Non-pigmented ciliary epithelial cell (primary cell): ENCODE measurements at regions not wholly inside any gene's neighbourhood (a gene's known extent, or its start where the extent isn't known, plus 50 kb on each side); places are given as distances from the start of the nearest gene placed in this dataset.
"Not testable (repeated sequence)": the region's sequence is repeated elsewhere in the genome, so short reads cannot be mapped to it uniquely, and the experiment has no call there.

Source experiments
- DNase-seq: peaks from one replicate; pipeline ENCODE4 v3.0.0-alpha.2; 2010; ENCODE audit warnings: low read depth

DNA sequence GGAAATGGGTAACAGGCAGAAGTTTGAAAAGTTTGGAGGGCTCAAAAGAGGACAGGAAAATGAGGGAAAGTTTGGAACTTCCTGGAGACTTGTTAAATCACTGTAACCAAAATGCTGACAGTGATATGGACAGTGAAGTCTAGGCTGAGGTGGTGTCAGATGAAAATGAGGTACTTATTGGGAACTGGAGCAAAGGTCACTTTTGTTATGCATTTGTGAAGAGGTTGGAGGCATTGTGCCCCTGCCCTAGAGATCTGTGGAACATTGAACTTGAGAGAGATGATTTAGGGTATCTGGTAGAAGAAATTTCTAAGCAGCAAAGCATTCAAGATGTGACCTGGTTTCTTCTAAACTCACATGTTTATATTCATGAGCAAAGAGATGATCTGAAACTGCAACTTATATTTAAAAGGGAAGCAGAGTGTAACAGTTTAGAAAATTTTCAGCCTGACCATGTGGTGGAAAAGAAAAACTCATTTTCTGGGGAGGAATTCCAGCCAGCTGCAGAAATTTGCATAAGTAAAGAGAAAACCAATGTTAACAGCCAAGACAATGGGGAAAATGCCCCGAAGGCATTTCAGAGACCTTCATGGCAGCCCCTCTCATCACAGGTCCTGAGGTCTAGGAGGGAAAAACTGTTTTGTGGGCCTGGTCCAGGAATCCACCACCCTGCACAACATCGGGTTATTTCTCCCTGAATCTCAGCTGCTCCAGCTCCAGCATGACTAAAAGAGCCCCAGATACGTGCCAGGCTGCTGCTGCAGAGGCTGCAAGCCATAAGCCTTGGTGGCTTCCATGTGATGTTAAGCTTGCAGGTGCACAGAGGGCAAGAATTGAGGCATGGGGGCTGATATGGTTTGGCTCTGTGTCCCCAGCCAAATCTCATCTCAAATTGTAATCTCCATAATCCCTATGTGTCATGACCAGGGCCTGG is 632.5 kb upstream of the GNPDA2 start:
- DNase-seq, result no peak

DNA sequence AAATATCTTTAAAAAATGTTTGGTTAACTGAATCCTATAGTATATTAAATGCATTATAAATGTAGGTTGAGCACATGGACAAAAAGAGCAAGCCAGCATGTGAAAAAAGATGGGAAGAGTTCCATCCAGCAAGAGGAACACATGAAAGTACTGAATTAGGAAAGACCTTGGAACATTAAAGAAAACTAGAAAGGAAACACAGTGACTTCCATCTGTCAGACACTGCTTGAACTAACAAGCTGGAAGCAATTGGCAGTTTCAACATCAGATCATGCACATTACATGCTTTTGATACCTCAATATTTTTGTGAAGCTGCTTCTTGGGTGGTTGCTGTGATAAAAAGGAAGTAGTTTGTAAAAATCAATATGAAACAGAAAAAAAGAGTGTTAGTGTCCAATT is 626.8 kb upstream of the GNPDA2 start:
- no peak for DNase-seq

DNA sequence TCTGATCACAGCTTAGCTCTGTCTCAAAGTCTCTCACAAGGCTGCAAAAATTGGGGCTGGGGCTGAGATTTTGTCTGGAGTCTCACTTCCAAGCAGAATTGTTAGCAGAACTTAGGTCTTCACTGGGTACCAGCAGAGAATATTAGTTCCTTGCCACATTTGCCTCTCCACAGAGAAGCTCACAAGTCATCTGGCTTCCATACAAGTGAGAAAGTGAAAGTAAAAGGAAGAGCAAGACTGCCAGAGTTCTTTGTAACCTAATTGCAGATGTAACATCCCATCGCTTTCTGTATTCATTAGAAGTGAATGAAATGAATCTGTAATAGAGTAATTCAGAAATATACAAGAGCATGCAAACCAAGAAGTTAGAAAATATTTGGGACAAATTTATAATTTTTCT is 624.1 kb upstream of the GNPDA2 start:
- DNase-seq, result peak; percentile 8

DNA sequence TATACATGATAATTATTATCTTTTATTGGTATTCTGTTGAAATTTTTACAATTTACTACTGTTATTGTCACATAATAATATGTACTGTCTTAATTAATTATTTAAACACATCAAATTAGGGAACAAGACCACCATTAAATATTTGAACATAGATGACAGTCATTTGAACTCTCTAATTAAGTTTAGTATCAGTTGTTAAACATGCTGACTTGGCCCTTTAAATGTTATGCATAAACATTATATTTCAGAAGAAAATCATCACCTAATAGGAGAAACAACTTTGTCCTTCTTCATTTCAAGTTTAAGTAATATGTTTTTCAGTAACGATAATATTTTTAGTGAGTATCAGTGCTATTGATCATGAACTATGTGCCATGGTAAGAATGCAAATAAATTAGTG is 623.5 kb upstream of the GNPDA2 start:
- DNase-seq, result no peak

DNA sequence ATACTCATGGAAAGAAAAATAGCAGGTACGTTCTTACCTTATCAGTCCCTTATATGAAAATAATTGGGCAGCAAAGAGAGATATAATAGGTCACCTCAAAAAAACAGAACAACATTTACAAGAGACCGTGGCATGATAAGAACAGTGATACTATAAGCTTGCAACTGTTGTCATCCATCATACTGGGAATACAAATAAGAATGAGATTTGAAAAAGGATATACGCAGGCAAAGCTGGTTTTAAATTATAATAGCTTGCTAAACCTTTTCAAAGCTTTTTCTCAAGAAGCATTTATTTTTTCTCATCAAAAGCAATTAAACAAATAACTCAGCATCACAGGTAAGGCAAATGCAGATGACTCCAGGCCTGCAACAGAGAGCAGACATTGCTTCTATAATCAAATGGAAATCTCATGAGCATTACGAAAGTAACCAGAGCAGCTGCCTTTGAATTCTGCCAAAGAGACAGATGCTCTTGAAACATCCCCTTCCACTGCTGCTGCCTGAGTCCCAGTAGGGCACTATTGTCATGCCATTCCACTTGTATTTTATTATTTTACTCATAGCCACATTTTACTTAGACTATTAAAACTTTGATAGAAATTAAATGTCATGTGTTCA is 620.6 kb upstream of the GNPDA2 start:
- no peak for DNase-seq

DNA sequence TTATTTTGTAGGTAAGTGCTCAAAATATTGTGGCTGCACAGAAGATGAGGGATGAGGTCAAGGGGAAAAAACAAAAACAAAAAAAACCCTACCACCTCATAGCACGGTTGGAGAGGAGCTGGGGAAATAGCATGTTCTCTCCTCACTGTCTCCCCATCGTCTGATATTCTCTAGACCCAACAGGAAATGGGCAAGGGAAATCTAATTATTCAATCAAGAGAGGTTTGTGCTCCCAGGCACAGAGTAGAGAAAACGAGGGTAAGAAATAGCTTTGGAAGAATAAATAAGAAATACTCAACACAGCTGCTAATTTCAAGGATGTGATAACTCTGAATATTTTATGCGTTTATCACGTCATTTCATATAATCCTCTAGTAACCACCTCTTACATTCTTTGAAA is 619.2 kb upstream of the GNPDA2 start:
- DNase-seq, result no peak

DNA sequence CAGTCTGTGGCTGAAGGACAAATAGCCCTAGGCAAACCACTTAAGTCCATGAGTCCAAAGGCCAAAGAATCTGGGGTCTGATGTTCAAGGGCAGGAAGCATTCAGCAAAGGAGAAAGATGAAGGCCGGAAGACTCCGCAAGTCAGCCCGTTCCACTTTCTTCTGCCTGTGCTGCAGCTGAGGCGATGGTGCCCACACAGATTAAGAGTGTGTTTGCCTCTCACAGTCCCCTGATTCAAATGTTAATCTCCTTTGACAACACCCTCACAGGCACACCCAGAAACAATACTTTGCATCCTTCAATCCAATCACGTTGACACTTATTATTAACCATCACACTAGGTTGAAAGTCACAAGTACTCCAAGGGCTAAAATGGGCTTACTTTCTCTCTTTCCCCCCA is 605.4 kb upstream of the GNPDA2 start:
- no peak for DNase-seq

DNA sequence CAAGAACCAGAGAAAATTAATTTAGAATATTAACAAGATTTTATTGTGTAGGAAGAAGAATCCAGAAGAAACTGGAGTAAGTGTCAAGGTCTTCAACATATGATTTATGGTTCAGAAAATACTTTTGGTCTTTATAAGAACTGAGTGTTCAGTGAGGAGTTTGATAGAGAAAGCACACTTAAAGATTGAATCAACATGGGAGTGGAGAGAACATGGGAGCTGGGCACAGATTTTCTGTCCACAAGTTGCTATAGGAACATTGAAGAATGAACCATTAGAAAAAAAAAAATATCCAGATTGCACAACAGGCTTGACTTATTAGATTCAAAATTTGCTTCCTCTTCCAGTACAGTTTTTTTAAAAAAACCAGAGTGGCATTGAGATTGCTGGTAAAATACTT is 601.2 kb upstream of the GNPDA2 start:
- DNase-seq, result no peak

DNA sequence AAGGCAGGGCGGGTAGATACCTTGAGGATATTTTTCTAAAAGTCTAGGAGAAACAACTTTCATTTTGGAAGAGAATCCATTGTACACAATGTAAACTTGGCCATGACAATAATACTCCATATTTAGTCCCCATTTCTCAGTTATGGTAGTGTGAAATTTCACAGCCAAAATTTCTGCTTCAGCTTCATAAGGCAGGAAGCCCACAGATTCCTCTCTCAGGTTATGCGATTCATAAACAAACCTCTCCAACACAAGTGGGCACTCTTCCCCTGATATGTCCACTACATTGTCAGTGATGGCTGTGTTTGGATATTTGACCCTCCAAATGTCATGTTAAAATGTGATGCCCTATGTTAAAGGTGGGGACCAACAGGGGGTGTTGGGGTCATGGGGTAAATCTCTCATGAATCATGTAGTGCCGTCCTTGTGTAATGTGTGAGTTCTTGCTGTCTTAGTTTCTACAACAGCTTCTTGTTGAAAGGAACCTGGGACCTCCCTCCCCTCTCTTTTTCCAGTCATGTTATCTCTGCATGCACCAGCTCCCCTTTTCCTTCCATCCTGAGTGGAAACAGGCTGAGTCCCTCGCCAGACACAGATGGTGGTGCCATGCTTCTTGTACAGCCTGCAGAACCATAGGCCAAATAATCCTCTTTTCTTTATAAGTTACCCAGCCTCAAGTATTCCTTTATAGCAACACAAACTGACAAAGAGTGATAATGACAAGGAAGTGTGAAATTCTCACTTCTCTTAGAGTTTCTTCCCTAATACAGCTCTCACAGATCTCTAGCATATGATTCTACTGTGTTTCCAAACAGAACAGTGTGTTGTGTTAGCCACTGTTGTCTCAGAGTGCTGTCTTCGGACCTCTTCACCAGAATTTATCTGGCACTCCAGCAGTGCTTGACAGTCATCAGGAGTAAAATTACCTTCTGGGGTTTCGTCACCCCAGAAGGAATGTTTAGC is 598.4 kb upstream of the GNPDA2 start:
- DNase-seq, result no peak

DNA sequence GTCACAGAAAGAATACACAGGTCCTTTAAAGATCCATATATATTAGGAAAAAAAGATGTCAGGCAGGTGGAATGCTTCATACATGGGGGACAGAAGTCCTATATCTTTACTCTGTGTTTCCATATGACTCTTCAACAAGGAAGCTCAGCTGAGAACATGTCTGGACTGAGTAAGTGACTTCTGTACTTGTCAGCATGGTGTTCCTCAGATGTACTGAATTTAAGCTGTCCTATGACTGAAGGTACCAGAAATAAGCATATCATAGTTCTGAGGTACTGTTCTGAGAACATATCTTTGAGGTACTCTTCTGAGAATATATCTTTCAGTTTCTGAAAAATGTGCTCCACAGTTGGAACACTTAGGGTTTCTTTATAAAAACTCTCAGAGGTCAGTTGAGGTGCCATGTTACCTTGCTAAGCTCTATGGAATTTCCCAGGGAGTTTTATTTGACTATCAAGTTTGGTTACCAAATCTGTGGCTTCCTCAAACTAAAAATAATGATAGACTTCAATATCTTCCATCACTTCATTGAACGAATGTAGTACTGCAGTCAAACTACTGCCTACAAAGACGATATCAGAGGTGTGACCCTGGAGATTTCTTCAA is 597.2 kb upstream of the GNPDA2 start:
- no peak for DNase-seq

DNA sequence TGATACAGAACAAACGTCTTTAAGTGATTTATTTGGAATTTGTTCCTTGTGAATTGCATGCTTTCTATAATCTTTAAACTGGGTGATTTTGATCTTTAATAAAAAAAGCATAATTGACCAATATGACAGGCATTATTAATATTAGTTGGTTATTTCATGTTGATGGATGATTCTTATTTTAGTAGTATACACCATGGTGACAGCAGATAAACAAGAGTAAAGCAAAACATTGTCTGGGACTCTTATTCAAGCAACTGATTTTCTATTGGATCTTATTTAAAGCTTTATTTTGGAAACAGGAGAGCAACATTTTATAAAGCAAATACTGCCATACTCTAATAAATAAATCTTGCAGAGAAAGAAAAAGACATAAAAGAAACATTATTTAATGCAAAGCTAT is 591.4 kb upstream of the GNPDA2 start:
- DNase-seq, result no peak

DNA sequence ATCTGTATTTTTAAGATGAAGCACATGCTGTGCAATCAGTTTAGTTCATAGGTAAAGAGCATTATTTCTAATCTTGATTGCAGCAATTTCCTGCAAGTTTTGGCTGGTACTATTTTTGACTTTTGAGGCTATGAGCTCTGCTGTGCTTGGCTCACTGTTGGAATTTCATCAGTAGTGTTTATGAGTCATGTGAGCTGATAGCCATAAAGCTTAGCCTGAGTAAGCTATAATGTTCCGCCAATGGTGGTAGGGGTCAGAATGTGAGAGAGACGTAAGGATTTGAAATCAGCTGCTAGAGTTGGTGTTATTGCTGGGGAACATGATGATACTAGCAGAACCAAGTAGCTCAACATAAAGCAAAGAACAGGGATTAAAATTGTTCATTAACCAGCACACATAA is 590.9 kb upstream of the GNPDA2 start:
- DNase-seq, result peak; percentile 23

DNA sequence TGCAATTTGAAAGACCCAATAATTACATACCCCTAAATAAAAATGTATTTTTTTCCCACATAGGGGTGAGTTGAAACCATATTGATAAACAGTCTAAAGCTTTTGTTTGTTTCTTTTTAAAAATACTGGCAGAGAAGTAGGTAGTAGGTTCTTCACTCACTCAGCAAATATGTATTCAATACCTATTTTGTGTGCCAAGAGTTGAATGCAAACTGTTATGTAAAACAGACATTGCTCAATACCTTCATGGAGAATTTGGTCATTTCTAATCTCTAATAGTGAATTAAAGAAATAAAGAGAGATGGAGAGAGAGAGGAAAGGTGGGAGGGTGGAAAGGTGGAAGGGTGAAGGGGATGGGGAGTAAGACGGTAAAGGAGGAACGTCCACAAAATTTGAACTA is 589.9 kb upstream of the GNPDA2 start:
- no peak for DNase-seq

DNA sequence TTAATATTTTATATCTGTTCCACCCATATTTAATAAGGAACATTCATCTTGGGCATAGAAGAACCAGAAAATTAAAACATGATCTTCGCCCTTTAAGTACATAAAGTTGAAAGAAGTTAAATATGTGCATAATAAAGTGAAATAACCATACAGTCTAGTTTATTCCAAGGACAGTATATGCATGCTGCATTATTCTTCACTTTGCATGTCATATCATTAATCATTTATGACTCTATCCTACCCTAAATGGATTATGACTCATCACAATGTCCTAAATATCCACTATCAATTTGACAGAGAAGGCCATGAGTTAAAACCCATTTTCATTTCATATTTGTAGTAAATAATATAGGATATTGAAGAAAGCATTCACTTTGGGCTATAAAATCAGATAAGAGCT is 576.5 kb upstream of the GNPDA2 start:
- no peak for DNase-seq

DNA sequence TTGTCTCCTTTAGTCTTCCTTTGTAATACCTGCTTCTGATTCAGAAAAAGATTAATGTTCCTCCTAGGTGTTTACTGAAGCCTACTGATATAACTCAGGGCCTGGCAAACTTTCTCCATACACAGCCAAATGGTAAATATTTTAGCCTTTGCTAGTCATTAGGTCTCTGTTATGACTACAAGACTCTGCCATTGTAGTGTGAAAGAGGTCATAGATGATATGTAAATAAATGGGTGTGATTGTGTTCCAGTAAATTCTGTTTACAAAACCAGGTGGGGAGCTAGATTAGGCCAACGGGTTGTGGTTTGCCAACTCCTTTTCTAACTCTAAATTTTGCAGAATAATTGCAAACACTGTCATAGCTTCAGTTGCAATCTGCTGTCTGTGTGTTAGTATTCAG is 568.1 kb upstream of the GNPDA2 start:
- no peak for DNase-seq

DNA sequence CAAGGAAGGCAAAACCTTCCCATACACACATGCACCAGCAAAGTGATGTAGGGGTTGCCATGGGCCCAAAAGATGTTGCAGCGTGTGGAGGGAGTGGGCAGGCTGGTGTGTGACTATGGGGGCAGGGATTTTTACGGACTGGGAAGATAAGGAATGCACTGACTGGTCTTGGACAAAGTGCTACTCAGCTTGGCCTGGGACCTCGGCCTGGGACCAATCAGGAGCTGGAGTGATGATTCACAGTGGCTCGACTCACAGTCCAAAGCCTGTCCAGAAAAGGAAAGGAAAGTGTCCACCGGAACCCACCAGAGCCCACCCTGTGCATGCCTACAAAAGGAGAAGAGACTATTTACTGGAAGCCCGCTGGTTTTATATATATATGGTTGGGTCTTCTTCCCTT is 567.0 kb upstream of the GNPDA2 start:
- DNase-seq, result no peak

DNA sequence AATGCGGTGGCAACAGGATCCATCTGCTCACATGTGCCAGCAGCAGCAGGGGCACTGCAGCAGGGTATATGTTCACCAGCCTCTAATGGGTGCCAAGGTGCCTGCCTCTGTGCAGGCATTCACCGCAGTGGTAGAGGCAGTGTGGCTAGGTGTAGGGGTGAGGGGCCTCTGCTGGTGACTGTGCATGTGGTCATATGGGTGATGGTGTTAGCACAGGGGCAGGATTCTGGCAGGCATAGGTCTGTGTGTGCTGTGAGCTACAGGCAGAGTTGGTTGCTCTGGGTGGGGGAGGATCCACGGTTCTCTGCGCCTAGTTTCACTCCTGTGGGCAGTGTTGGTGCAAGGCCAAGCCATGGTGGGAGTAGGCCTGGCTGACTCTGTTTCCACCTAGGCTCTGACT is 566.5 kb upstream of the GNPDA2 start:
- DNase-seq, result no peak

DNA sequence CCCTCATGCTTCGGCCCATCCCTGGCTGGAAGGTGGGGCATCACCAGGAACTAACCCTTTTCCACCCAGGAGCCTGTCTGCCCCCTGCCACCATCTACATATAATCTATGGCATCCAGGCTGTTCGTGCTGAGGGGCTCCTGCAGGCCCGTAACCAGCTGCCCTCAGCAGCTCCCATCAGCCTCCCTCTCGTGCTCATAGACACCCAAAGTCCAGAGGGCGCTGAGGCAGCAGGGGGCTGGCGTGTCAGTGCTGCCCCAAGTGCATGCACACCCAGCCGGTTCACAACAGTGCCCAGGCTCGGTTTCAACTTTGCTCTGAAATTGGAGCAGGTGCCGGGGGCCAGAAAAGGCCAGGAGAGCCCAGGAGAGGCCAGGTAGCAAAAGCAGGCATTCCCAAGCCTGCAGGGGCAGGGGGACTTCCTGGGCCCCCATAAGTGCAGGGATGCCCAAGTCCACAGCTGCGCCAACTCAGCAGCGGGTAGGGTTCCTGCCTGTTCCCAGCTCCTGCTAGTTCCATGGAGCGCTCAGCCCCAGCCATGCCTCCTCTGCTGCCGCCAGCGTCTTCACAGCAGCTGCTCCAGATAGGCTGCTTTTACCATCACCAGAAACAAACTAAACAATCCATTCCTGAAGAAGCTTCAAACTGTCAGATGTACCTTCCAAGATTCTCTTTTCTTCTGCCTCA is 558.2 kb upstream of the GNPDA2 start:
- no peak for DNase-seq

DNA sequence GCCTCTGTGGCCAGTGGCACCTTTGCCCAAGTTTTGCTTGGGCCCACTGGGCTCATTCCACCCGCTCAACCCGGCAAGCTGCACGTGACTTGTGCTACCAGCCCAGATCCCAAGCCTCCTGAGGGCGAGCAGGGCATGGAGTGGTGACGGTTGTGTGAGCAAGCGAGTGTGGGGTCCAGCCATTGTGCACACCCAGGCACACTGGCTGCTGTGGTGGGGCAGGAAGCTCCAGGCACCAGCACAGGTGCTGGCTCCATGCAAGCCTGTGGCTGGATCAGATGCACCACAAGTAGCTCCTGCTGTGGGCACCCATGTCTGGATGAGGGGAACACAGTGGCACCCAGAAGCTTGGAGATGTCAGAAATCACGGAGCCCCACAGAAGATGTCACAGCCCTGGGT is 557.0 kb upstream of the GNPDA2 start:
- no peak for DNase-seq

DNA sequence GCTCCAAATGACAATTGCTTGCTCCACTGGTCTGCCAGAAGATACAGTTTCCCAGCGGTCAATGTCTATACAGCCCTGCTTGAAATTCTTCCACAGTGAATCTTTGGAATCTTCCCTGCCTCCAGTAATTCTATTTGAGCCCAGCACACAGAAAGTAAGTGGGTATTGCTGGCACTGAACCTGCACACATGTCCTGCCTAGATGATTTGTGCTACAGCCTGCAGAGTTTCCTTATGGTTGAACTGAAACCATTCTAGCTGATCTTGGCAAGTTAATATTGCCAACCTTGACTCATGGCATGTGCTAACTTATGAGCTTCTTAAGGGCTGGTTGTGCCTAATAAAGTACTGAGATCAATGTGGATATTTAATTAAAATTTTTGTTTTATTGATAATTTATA is 553.8 kb upstream of the GNPDA2 start:
- no peak for DNase-seq

DNA sequence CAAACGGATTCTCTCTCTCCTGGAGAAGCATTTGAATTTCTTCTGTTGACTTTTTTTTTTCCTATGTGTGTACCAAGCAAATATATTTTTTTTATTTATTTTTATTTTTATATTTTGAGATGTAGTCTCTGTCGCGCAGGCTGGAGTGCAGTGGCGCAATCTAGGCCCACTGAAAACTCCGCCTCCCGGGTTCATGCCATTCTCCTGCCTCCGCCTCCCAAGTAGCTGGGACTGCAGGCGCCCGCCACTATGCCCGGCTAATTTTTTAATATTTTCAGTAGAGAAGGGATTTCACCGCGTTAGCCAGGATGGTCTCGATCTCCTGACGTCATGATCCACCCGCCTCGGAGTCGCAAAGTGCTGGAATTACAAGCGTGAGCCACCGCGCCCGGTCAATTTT is 549.5 kb upstream of the GNPDA2 start:
- no peak for DNase-seq

DNA sequence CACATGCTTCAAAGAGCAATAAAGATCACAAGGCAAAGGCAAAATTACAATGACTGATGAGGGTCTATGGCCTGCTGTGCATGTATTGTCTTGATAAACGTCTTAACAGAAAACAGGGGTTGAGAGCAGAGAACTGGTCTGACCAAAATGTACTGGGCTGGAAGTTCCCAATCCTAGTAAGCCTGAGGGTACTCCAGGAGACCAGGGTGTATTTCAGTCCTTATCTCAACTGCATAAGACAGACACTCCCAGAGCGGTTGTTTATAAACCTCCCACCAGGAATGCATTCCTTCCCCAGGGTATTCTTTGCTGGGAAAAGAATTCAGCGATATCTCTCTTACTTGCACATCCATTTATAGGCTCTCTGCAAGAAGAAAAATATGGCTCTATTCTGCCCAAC is 521.8 kb upstream of the GNPDA2 start:
- DNase-seq, result not testable (repeated sequence)
